ENCODE measurements at regions not wholly inside any gene's neighbourhood (a gene's known extent, or its start where the extent isn't known, plus 50 kb on each side); places are given as distances from the start of the nearest gene placed in this dataset.

GRCh38 chr19:30172613-30173242, 199.5 kb upstream of the ZNF536 start:
- TF ChIP-seq CTCF (IDR thresholded peaks at IDR 0.05) = no peak
- no peak for TF ChIP-seq EZH2 (IDR thresholded peaks at IDR 0.05; ENCODE audit: borderline replicate concordance, insufficient read depth, low read depth, low read length, poor library complexity, severe bottlenecking)
